Astrocyte (in vitro differentiated cells and primary cell): ENCODE measurements at regions not wholly inside any gene's neighbourhood (a gene's known extent, or its start where the extent isn't known, plus 50 kb on each side); places are given as distances from the start of the nearest gene placed in this dataset.

Experiments used
- DNase-seq: peaks from one replicate; pipeline ENCODE4 v3.0.0-alpha.2; 2010; ENCODE audit warnings: low read depth
- FAIRE-seq: peaks from 2 replicates; lab custom pipeline; 2011; peaks lifted over from hg19 to GRCh38; lab: Jason Lieb, UNC
- H2AFZ ChIP-seq: 2 replicates; pipeline ENCODE4 v1.6.0; 2012; ENCODE audit warnings: low read depth, low read length, inconsistent platforms
- H3K27ac ChIP-seq: 2 replicates; pipeline ENCODE4 v1.5.1; 2011; ENCODE audit warnings: low read depth, low read length, inconsistent platforms
- H3K27me3 ChIP-seq: 2 replicates; pipeline ENCODE4 v1.6.0; 2011; ENCODE audit warnings: low read length, inconsistent platforms; ENCODE audit not compliant: insufficient read depth
- H3K36me3 ChIP-seq: 2 replicates; pipeline ENCODE4 v1.5.1; 2011; ENCODE audit warnings: low read length, inconsistent platforms; ENCODE audit not compliant: insufficient read depth
- H3K4me1 ChIP-seq: 2 replicates; pipeline ENCODE4 v1.5.1; 2011; ENCODE audit warnings: low read length, inconsistent platforms; ENCODE audit not compliant: insufficient read depth
- H3K4me2 ChIP-seq: 2 replicates; pipeline ENCODE4 v1.6.0; 2012; ENCODE audit warnings: low read length, inconsistent platforms
- H3K4me3 ChIP-seq: 2 replicates; pipeline ENCODE4 v1.5.1; 2011; ENCODE audit warnings: low read depth, mild to moderate bottlenecking, low read length, inconsistent platforms; ENCODE audit not compliant: insufficient read depth
- H3K79me2 ChIP-seq: 2 replicates; pipeline ENCODE4 v1.6.0; 2012; ENCODE audit warnings: mild to moderate bottlenecking, low read length, inconsistent platforms; ENCODE audit not compliant: insufficient read depth
- H3K9ac ChIP-seq: 2 replicates; pipeline ENCODE4 v1.6.0; 2012; ENCODE audit warnings: mild to moderate bottlenecking, low read length, inconsistent platforms
- H3K9me3 ChIP-seq: 2 replicates; pipeline ENCODE4 v1.5.1; 2012; ENCODE audit warnings: low read depth, mild to moderate bottlenecking, low read length, inconsistent platforms; ENCODE audit not compliant: insufficient read depth
- H4K20me1 ChIP-seq: 2 replicates; pipeline ENCODE4 v1.6.0; 2012; ENCODE audit warnings: low read length, inconsistent platforms; ENCODE audit not compliant: insufficient read depth
- H3K27ac Mint-ChIP-seq: one replicate; pipeline ENCODE4 v1.8.0; 2021; ENCODE audit warnings: mild to moderate bottlenecking, mixed read lengths; ENCODE audit not compliant: unreplicated experiment
- H3K27me3 Mint-ChIP-seq: one replicate; pipeline ENCODE4 v1.8.0; 2021; ENCODE audit warnings: low read depth, mixed read lengths; ENCODE audit not compliant: unreplicated experiment
- H3K36me3 Mint-ChIP-seq: one replicate; pipeline ENCODE4 v1.8.0; 2021; ENCODE audit warnings: low read depth, mixed read lengths; ENCODE audit not compliant: unreplicated experiment
- H3K4me1 Mint-ChIP-seq: one replicate; pipeline ENCODE4 v1.8.0; 2021; ENCODE audit warnings: low read depth, mixed read lengths; ENCODE audit not compliant: unreplicated experiment
- H3K4me3 Mint-ChIP-seq: one replicate; pipeline ENCODE4 v1.8.0; 2021; ENCODE audit warnings: mild to moderate bottlenecking, moderate library complexity, mixed read lengths; ENCODE audit not compliant: unreplicated experiment
- H3K9me3 Mint-ChIP-seq: one replicate; pipeline ENCODE4 v1.8.0; 2021; ENCODE audit warnings: mild to moderate bottlenecking, mixed read lengths; ENCODE audit not compliant: unreplicated experiment
- EZH2 ChIP-seq: IDR thresholded peaks from 2 replicates; pipeline ENCODE4 v1.6.1; 2012; ENCODE audit warnings: mild to moderate bottlenecking, low read length, inconsistent platforms; ENCODE audit not compliant: insufficient read depth
- TF ChIP-seq, protein P1 (sequence below): IDR thresholded peaks from 2 replicates; pipeline ENCODE4 v1.5.1; 2011; ENCODE audit warnings: low read depth, mild to moderate bottlenecking, inconsistent platforms, low read length, moderate library complexity; ENCODE audit not compliant: insufficient read depth

DNA sequence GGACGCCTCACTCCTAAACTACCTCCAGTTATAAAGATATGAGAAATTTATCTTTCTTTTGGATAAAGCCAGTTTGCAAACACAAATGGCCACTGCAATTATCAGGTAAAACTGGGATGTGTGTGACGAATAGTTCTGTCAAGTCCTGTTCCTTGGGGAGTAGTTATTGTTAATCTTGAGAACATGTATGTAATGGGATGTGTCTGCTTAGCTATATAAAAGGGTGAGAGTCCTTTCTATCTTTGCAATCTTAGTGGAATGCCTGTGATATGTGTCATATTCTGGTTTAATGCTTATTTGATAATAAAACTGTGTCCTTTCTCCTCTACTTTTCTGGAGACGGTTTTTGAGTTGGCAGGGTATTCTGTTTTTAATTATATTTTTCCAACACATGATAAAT is 56.1 kb upstream of the PKP2 start:
- peaks cover 6% of the 10 kb centered on the region for H3K9me3 Mint-ChIP-seq
- H3K9ac ChIP-seq = no peak overlapping the region
- DNase-seq (no peak), FAIRE-seq (no peak)
- no peaks in the 10 kb centered on the region for H3K36me3 Mint-ChIP-seq
- H3K36me3 ChIP-seq = no peaks in the 10 kb centered on the region
- no peaks in the 10 kb centered on the region for H3K4me1 ChIP-seq
- no peak overlapping the region for H3K4me3 Mint-ChIP-seq
- H4K20me1 ChIP-seq = no peaks in the 10 kb centered on the region
- H3K4me2 ChIP-seq = no peak overlapping the region
- H2AFZ ChIP-seq = no peak overlapping the region
- no peaks in the 10 kb centered on the region for H3K27me3 Mint-ChIP-seq
- peaks cover 4% of the 10 kb centered on the region for H3K4me1 Mint-ChIP-seq
- no peaks in the 10 kb centered on the region for H3K79me2 ChIP-seq
- no peaks in the 10 kb centered on the region for H3K9me3 ChIP-seq
- no peak overlapping the region for H3K4me3 ChIP-seq
- TF ChIP-seq EZH2 = no peak
- TF ChIP-seq, protein P1, sequence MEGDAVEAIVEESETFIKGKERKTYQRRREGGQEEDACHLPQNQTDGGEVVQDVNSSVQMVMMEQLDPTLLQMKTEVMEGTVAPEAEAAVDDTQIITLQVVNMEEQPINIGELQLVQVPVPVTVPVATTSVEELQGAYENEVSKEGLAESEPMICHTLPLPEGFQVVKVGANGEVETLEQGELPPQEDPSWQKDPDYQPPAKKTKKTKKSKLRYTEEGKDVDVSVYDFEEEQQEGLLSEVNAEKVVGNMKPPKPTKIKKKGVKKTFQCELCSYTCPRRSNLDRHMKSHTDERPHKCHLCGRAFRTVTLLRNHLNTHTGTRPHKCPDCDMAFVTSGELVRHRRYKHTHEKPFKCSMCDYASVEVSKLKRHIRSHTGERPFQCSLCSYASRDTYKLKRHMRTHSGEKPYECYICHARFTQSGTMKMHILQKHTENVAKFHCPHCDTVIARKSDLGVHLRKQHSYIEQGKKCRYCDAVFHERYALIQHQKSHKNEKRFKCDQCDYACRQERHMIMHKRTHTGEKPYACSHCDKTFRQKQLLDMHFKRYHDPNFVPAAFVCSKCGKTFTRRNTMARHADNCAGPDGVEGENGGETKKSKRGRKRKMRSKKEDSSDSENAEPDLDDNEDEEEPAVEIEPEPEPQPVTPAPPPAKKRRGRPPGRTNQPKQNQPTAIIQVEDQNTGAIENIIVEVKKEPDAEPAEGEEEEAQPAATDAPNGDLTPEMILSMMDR = no peak
- H3K27ac Mint-ChIP-seq = no peak overlapping the region
- H3K27me3 ChIP-seq = no peaks in the 10 kb centered on the region
- H3K27ac ChIP-seq = no peak overlapping the region

DNA sequence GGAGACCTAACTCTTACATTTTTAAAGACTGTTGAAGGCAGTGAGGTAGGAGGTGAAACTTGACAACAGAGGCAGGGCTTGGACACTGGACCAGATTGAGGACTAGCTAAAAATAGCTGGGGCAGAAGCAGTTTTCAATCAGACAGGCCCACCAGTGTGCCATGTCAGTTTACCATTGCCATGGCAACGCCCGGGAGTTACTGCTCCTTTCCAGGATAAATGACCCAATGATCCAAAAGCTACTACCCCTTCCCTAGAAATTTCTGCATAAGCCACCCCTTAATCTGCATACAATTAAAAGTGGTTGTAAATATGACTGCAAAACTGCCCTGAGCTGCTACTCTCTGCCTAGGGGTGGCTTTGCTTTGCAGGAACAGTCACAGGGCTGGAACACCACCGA is 53.2 kb upstream of the PKP2 start:
- DNase-seq (no peak), FAIRE-seq (no peak)
- Histone ChIP-seq H3K4me1 (no peaks in the 10 kb centered on the region), H3K36me3 (no peaks in the 10 kb centered on the region), H3K9ac (no peak overlapping the region), H3K9me3 (no peaks in the 10 kb centered on the region), H3K4me2 (no peak overlapping the region), H2AFZ (no peak overlapping the region), H3K27me3 (no peaks in the 10 kb centered on the region), H3K79me2 (no peaks in the 10 kb centered on the region), H3K27ac (no peak overlapping the region), H3K4me3 (no peak overlapping the region), H4K20me1 (no peaks in the 10 kb centered on the region)
- no peak for TF ChIP-seq EZH2
- TF ChIP-seq, protein P1 = no peak
- Mint-ChIP-seq H3K27ac (no peak overlapping the region), H3K36me3 (no peaks in the 10 kb centered on the region), H3K4me3 (no peak overlapping the region), H3K9me3 (no peaks in the 10 kb centered on the region), H3K4me1 (peaks cover 4% of the 10 kb centered on the region), H3K27me3 (no peaks in the 10 kb centered on the region)

DNA sequence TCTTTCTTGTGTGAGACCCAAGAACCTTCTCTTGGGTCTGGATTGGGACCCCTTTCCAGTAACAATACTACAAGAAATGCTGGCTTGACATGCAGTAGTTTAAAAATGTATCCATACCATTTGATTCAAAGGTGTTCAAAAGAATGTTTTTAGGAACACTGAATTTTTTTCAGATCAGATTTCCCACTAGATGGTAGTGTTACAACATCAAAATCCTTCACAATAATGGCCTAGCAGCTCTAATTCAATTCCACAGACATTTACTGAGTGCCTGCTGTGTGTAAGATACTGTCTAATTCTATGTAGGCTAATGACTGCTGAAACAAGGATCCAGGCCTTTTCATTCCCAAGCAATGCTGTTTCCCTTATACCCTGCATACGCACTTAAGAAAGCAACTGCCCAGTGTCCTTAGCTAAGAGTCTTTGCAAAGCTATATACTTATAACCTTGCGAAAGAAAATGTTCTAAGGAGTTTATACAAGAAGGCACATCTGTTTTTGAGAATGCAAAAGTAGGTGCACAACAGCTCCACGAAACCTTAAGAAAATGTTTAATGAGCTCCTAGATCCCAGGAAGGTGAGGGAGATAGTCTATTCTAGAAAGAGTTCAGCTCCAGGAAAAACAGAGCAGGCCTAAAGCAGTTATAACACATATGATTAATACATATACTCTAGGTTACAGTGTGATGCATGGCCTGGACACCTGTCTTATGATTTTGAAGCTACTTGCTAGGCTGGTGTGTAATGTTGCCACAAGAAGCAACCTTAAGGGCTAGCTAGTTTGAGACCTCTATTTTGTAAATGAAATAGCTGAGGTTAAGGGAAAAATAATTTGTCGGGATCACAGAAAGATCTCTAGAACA is 50.9 kb upstream of the PKP2 start:
- Mint-ChIP-seq H3K27ac (no peak overlapping the region), H3K27me3 (no peaks in the 10 kb centered on the region), H3K4me1 (no peaks in the 10 kb centered on the region), H3K9me3 (no peaks in the 10 kb centered on the region), H3K36me3 (no peaks in the 10 kb centered on the region), H3K4me3 (no peak overlapping the region)
- Histone ChIP-seq H3K79me2 (no peaks in the 10 kb centered on the region), H3K36me3 (no peaks in the 10 kb centered on the region), H3K9me3 (no peaks in the 10 kb centered on the region), H3K9ac (no peak overlapping the region), H3K4me2 (no peak overlapping the region), H3K4me1 (no peaks in the 10 kb centered on the region), H3K4me3 (no peak overlapping the region), H4K20me1 (no peaks in the 10 kb centered on the region), H3K27me3 (no peaks in the 10 kb centered on the region), H2AFZ (no peak overlapping the region), H3K27ac (no peak overlapping the region)
- no peak for DNase-seq
- no peak for FAIRE-seq
- no peak for TF ChIP-seq EZH2
- TF ChIP-seq, protein P1 = no peak
